SU-DHL-6 (cell line): ENCODE measurements at regions not wholly inside any gene's neighbourhood (a gene's known extent, or its start where the extent isn't known, plus 50 kb on each side); places are given as distances from the start of the nearest gene placed in this dataset.

ENCODE experiments used
- EZH2phosphoT487 ChIP-seq: fragments of 200-600 bp; sonication (generic), shearing (Covaris generic); conservative IDR thresholded peaks from 2 replicates; pipeline ENCODE4 v1.6.1; 2018; ENCODE audit warnings: mild to moderate bottlenecking, antibody characterized with exemption, low read length, moderate library complexity, mixed read lengths
- TF ChIP-seq, protein P1 (sequence below): fragments of 200-600 bp; sonication (generic); IDR thresholded peaks from one replicate; pipeline ENCODE4 v1.5.1; 2017; ENCODE audit warnings: antibody characterized with exemption, mild to moderate bottlenecking, low read length, moderate library complexity; ENCODE audit not compliant: insufficient read depth, poor library complexity, severe bottlenecking

DNA sequence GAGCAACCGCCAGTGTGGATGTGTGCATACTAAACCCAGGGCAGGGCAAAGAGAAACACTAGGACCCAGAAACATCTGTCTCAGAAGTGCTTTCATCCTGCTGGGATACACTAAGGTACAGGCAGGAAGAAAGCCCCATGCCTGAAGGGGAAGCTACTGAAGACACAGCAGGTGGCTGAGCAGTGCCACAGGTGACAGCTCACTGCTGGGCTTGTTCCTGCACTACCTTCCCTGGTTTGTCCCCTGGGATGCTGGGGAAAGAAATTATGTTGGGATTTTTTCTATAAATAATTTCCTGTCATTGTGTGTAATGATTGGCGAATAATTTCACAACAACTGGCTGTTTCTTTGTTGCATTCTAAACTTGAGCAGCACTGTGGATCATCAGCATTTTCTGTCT, 245.3 kb upstream of the RAB4A start:
- TF ChIP-seq, protein P1, sequence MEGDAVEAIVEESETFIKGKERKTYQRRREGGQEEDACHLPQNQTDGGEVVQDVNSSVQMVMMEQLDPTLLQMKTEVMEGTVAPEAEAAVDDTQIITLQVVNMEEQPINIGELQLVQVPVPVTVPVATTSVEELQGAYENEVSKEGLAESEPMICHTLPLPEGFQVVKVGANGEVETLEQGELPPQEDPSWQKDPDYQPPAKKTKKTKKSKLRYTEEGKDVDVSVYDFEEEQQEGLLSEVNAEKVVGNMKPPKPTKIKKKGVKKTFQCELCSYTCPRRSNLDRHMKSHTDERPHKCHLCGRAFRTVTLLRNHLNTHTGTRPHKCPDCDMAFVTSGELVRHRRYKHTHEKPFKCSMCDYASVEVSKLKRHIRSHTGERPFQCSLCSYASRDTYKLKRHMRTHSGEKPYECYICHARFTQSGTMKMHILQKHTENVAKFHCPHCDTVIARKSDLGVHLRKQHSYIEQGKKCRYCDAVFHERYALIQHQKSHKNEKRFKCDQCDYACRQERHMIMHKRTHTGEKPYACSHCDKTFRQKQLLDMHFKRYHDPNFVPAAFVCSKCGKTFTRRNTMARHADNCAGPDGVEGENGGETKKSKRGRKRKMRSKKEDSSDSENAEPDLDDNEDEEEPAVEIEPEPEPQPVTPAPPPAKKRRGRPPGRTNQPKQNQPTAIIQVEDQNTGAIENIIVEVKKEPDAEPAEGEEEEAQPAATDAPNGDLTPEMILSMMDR = no peak
- no peak for TF ChIP-seq EZH2phosphoT487
